ENCODE measurements at regions not wholly inside any gene's neighbourhood (a gene's known extent, or its start where the extent isn't known, plus 50 kb on each side); places are given as distances from the start of the nearest gene placed in this dataset.
"Not testable (repeated sequence)": the region's sequence is repeated elsewhere in the genome, so short reads cannot be mapped to it uniquely, and the experiment has no call there.

DNA sequence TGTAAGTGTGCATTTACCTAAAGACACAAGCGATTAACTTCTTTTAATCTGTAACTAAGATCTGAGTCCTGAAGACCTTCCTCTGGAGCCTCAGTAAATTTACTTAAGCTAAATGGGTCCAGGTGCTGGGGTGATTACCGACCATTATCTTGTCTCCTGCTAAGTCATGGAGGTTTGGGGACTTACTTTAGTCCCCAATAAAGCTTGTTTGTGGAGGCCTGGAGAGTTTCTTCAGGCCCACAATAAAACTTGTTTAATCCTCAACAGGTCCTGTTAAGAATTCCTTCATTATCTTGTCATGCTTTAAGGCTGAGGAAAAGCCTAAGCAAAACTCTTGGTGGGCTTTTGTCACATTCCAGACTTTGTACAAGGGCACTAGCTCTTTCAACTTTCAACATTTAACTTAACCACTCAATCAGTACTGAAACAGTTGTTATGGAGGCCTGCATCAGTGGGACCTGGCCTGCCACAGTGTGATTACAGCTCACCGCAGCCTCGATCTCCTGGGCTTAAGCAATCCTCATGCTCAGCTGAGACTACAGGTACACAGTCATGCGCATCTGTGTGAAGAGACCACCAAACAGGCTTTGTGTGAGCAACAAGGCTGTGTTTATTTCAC is 84.0 kb downstream of the FMO4 start:
- Histone ChIP-seq H3K27ac (no peak overlapping the region), H3K9me3 (no peaks in the 10 kb centered on the region), H3K36me3 (no peaks in the 10 kb centered on the region), H3K27me3 (peaks cover 0 to 4% (median 0%) of the 10 kb centered on the region in 4 donors), H3K4me1 (no peaks in the 10 kb centered on the region), H3K4me3 (no peak overlapping the region)
- ATAC-seq (no peak), FAIRE-seq (no peak), DNase-seq (no peak)
- WGBS, 2 donors = 81 to 86% methylated on average over 5 of the region's 5 CpGs
- intact Hi-C loops (cut with DNase I) = no loop called here
- TF ChIP-seq CTCF (IDR thresholded peaks at IDR 0.05) = no peak

GRCh38 chr1:171403393-171403792 is 81.9 kb upstream of the PRRC2C start:
- 61 to 67% methylated on average over 7 of the region's 7 CpGs for WGBS, 2 donors
- Histone ChIP-seq H3K27ac (peak overlapping the region in 1 of 4 donors; percentile 3), H3K27me3 (peaks cover 0 to 4% (median 0%) of the 10 kb centered on the region in 4 donors), H3K4me3 (no peak overlapping the region), H3K36me3 (no peaks in the 10 kb centered on the region), H3K9me3 (no peaks in the 10 kb centered on the region), H3K4me1 (no peaks in the 10 kb centered on the region)
- FAIRE-seq (no peak), ATAC-seq (peak in 1 of 4 donors; percentile 20), DNase-seq (no peak)
- intact Hi-C loops (cut with DNase I) = no loop called here
- TF ChIP-seq CTCF (IDR thresholded peaks at IDR 0.05) = no peak

- DNase-seq (no peak), ATAC-seq (no peak), FAIRE-seq (no peak)
- 85 to 87% methylated on average over 1 of the region's 1 CpG for WGBS, 2 donors
- Histone ChIP-seq H3K9me3 (no peaks in the 10 kb centered on the region), H3K4me3 (no peak overlapping the region), H3K4me1 (no peaks in the 10 kb centered on the region), H3K27me3 (no peaks in the 10 kb centered on the region), H3K27ac (no peak overlapping the region), H3K36me3 (no peaks in the 10 kb centered on the region)
- intact Hi-C loops (cut with DNase I) = no loop called here
- TF ChIP-seq CTCF (IDR thresholded peaks at IDR 0.05) = no peak
These were observed 80.0 kb upstream of the PRRC2C start for GRCh38 chr1:171405391-171405714.

DNA sequence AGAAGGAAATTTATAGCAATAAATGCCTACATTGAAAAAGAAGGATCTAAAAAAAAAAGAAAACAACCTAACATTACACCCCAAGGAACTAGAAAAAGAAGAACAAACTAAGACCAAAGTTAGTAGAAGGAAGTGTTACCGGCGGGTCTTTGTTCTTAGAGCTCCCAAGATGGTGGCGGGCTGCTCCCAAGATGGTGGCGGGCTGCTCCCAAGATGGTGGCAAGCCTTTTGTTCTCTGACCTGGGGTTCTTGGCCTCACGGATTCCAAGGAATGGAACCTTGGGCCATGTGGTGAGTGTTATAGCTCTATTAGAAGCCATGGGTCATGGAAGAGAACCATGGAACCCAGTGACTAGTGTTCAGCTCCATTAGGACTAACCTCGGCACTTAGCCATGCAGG is 71.8 kb upstream of the PRRC2C start:
- H3K27ac ChIP-seq; FAIRE-seq; H3K27me3 ChIP-seq; intact Hi-C loops (cut with DNase I); DNase-seq; ATAC-seq; H3K36me3 ChIP-seq; H3K4me3 ChIP-seq; H3K9me3 ChIP-seq; H3K4me1 ChIP-seq: not testable (repeated sequence)
- 79 to 85% methylated on average over 6 of the region's 6 CpGs for WGBS, 2 donors

DNA sequence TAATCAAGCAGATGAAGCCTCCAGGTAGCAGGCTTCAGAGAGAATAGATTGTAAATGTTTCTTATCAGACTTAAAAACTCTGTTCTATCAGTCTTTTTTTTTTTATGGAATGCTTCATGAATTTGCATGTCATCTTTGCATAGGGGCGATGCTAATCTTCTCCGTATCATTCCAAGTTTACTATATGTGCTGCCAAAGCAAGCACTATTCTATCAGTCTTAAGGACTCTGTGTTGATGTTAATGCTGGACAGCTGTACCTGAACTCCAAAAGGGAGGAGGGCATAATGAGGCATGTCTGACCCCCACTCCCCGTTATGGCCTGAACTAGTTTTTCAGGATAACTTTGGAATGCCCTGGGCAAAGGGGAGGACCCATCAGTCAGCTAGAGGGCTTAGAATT is 66.8 kb upstream of the PRRC2C start:
- H3K27ac ChIP-seq = no peak overlapping the region
- DNase-seq (no peak), ATAC-seq (no peak), FAIRE-seq (no peak)
- WGBS, 2 donors = 53 to 65% methylated on average over 3 of the region's 3 CpGs
- no peak overlapping the region for H3K4me3 ChIP-seq
- H3K36me3 ChIP-seq = no peaks in the 10 kb centered on the region
- intact Hi-C loops (cut with DNase I) = no loop called here
- no peaks in the 10 kb centered on the region for H3K9me3 ChIP-seq
- H3K27me3 ChIP-seq = no peaks in the 10 kb centered on the region
- TF ChIP-seq CTCF (IDR thresholded peaks at IDR 0.05) = no peak
- no peaks in the 10 kb centered on the region for H3K4me1 ChIP-seq

All from pancreas (tissue), 10 donors.